ENCODE measurements at regions not wholly inside any gene's neighbourhood (a gene's known extent, or its start where the extent isn't known, plus 50 kb on each side); places are given as distances from the start of the nearest gene placed in this dataset.

- Histone ChIP-seq H3K4me1 (ENCODE audit: insufficient read depth, low read length, poor library complexity, severe bottlenecking) (no peaks in the 10 kb centered on the region), H3K4me2 (ENCODE audit: low read depth, low read length, poor library complexity, severe bottlenecking) (no peak overlapping the region), H3K9me2 (replicated peaks; ENCODE audit: low read depth, low read length) (no peaks in the 10 kb centered on the region), H3K9ac (ENCODE audit: low read depth, low read length, poor library complexity, severe bottlenecking) (no peak overlapping the region), H3K79me2 (ENCODE audit: insufficient read depth, low read length) (no peaks in the 10 kb centered on the region), H3K27me3 (ENCODE audit: insufficient read depth, low read length, poor library complexity, severe bottlenecking) (no peaks in the 10 kb centered on the region), H4K20me1 (ENCODE audit: insufficient read depth, low read length, poor library complexity, severe bottlenecking) (no peaks in the 10 kb centered on the region), H2AFZ (ENCODE audit: low read length) (no peak overlapping the region), H3K9me3 (ENCODE audit: insufficient read depth, low read depth, low read length) (no peaks in the 10 kb centered on the region), H3K36me3 (ENCODE audit: insufficient read depth, low read length) (peaks cover 13% of the 10 kb centered on the region; the same call in 1 of the 2 replicates), H3F3A (ENCODE audit: low read depth) (no peaks in the 10 kb centered on the region), H3K4me3 (ENCODE audit: low read length, poor library complexity, severe bottlenecking) (no peak overlapping the region)
- TF ChIP-seq EZH2phosphoT487 (IDR thresholded peaks at IDR 0.05; ENCODE audit: borderline replicate concordance): no peak
- TF ChIP-seq CTCF (conservative IDR thresholded peaks at IDR 0.05; ENCODE audit: low read length): no peak
Observed at GRCh38 chr6:3659748-3660147, 91.8 kb downstream of the PXDC1 start.

- Histone ChIP-seq H3K4me3 (ENCODE audit: low read length, poor library complexity, severe bottlenecking) (no peak overlapping the region), H3K27me3 (ENCODE audit: insufficient read depth, low read length, poor library complexity, severe bottlenecking) (no peaks in the 10 kb centered on the region), H3K9me3 (ENCODE audit: insufficient read depth, low read depth, low read length) (no peaks in the 10 kb centered on the region), H3K4me1 (ENCODE audit: insufficient read depth, low read length, poor library complexity, severe bottlenecking) (no peaks in the 10 kb centered on the region), H3K79me2 (ENCODE audit: insufficient read depth, low read length) (no peaks in the 10 kb centered on the region), H3K9me2 (replicated peaks; ENCODE audit: low read depth, low read length) (no peaks in the 10 kb centered on the region), H4K20me1 (ENCODE audit: insufficient read depth, low read length, poor library complexity, severe bottlenecking) (no peaks in the 10 kb centered on the region), H3K4me2 (ENCODE audit: low read depth, low read length, poor library complexity, severe bottlenecking) (no peak overlapping the region), H3K36me3 (ENCODE audit: insufficient read depth, low read length) (peaks cover 10% of the 10 kb centered on the region), H3F3A (ENCODE audit: low read depth) (no peaks in the 10 kb centered on the region), H3K9ac (ENCODE audit: low read depth, low read length, poor library complexity, severe bottlenecking) (no peak overlapping the region), H2AFZ (ENCODE audit: low read length) (no peak overlapping the region)
- TF ChIP-seq EZH2phosphoT487 (IDR thresholded peaks at IDR 0.05; ENCODE audit: borderline replicate concordance) (no peak), CTCF (conservative IDR thresholded peaks at IDR 0.05; ENCODE audit: low read length) (no peak)
Observed at GRCh38 chr6:3656076-3656475, 95.4 kb downstream of the PXDC1 start.

GRCh38 chr6:3654898-3655297, 96.6 kb downstream of the PXDC1 start:
- Histone ChIP-seq H3K79me2 (ENCODE audit: insufficient read depth, low read length) (no peaks in the 10 kb centered on the region), H4K20me1 (ENCODE audit: insufficient read depth, low read length, poor library complexity, severe bottlenecking) (no peaks in the 10 kb centered on the region), H3K27me3 (ENCODE audit: insufficient read depth, low read length, poor library complexity, severe bottlenecking) (no peaks in the 10 kb centered on the region), H3K4me2 (ENCODE audit: low read depth, low read length, poor library complexity, severe bottlenecking) (no peak overlapping the region), H3K9me2 (replicated peaks; ENCODE audit: low read depth, low read length) (no peaks in the 10 kb centered on the region), H3K9me3 (ENCODE audit: insufficient read depth, low read depth, low read length) (no peaks in the 10 kb centered on the region), H3K36me3 (ENCODE audit: insufficient read depth, low read length) (peaks cover 10% of the 10 kb centered on the region), H3K9ac (ENCODE audit: low read depth, low read length, poor library complexity, severe bottlenecking) (no peak overlapping the region), H2AFZ (ENCODE audit: low read length) (no peak overlapping the region), H3K4me3 (ENCODE audit: low read length, poor library complexity, severe bottlenecking) (no peak overlapping the region), H3F3A (ENCODE audit: low read depth) (no peaks in the 10 kb centered on the region), H3K4me1 (ENCODE audit: insufficient read depth, low read length, poor library complexity, severe bottlenecking) (no peaks in the 10 kb centered on the region)
- TF ChIP-seq CTCF (conservative IDR thresholded peaks at IDR 0.05; ENCODE audit: low read length) (no peak), EZH2phosphoT487 (IDR thresholded peaks at IDR 0.05; ENCODE audit: borderline replicate concordance) (no peak)
